Inflammatory macrophage treated with lipopolysaccharide for 1 hour (primary cell): ENCODE measurements at regions not wholly inside any gene's neighbourhood (a gene's known extent, or its start where the extent isn't known, plus 50 kb on each side); places are given as distances from the start of the nearest gene placed in this dataset.

ENCODE experiments used
- DNase-seq, 2 donors: peaks; one replicate each; pipeline ENCODE4 v3.0.0-alpha.2; 2020 to 2022

- no peak for DNase-seq
These were observed 140.8 kb upstream of the FGGY start for GRCh38 chr1:59156051-59156450.

DNA sequence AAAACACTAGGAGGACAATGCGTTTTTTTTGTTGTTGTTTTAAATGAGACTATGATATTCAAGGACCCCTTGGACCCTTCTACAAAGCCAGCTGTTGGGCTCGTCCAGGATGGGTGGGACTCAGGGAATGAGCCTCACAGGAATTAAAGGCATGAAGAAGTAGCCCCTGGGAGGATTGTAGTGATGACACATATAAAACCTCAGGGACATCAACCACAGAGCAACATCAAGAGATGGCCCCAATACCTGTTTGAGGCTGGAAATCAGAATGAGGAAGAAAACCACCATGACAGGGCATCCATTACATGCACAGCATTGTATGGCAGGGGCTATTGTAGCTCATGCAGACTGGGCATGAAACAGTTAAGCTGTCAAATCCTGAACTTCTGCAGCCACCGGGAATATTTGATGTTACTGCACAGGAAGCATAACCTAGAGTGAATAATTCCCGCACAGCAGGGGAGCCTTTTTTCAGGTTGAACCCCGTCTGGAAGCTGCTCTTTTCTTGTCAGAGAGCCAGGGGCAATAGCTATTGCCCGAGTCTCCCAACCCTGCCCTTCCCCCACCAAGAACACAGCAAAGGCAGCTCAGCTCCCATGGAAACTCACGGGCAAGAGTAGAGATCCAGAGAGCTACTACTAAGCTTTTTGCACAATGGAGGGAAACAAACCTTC, 140.2 kb upstream of the FGGY start:
- no peak for DNase-seq

GRCh38 chr1:59158321-59158720, 138.6 kb upstream of the FGGY start:
- DNase-seq: no peak

DNA sequence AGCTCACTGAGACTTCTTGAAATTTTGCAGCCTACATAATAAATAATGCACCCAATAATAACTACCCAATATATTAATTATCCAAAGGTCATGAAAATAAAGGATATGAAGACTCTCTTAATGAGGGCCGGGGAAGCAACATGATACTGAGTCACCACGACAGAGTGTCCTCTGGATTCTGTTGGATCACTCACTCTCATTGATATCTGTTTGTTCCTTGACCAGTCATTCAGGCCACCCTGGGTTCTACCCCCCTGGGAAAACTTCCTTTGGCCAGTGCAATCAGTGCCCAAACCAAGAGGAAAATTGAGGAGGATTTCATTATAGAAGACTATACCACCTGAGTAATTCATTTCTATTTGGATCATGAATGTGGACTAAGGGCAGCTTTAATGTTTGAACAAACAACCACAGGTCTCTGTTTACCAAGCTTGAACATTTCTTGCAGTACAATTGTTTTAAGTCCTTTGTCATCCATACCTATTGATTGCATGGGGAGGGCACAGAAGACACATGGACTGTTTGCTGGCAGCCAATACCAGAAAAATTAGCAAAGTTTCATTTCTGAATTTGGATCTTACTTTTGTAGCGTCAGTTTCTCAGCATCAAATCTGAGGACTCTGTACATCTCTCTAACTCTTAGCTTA, 137.2 kb upstream of the FGGY start:
- no peak for DNase-seq

GRCh38 chr1:59161136-59161535, 135.8 kb upstream of the FGGY start:
- no peak for DNase-seq

GRCh38 chr1:59162665-59163064, 134.2 kb upstream of the FGGY start:
- DNase-seq: no peak

DNA sequence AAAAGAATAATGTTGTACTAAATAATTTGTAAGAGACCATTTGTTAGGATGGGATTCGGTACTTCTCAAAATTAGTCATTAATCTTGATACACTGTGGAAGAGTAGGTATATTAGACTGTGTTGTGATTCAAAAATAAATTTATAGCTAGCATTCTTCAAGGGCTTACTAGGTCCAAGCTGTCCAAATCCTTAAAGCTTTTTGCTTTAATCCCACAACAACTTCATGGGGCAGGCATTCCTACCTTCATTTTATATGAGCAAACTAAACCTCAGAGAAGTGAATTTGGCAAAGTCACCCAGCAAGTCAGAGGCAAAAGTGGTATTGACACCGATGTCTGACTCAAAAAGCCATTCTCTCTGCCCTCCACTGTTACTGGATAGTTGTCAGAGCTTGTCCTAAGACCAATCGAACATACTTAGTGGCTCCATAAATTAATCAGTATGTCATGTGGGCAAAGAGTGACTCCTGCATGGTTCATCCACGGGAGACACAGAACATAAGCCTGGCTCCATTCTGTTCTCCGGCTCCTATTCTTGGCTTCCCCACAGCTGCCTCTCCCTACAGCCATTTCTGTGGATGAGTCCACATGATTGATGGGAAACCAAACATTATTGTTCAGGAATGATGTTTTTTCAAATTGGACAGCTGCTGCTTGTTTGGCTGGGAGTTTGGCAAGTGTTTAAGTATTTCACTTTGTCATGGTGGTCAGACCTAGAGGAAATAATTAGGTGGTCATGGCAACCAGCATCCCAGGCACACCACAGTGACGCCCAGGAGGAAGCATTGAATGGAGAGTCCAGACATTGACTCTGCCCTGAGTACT, 133.4 kb upstream of the FGGY start:
- DNase-seq: no peak

DNA sequence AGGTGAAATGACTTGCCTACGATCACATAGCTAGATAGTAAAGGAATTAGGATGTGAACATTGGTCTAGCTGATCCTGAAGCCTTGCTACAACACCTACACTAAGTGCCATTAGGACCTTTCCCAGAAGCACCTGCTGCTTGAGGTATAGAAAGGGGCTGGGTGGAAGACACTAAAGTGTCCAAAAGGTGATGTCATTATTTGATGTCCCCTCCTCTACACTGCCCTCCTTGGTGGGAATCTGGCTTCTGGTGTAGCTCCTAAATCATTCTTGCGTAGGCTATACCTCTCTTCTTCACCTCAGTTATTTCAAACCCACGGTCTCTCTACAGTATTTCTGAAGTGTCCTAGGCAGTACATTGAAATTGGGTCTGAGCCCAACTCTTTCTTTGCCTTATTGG, 132.5 kb upstream of the FGGY start:
- no peak for DNase-seq

DNA sequence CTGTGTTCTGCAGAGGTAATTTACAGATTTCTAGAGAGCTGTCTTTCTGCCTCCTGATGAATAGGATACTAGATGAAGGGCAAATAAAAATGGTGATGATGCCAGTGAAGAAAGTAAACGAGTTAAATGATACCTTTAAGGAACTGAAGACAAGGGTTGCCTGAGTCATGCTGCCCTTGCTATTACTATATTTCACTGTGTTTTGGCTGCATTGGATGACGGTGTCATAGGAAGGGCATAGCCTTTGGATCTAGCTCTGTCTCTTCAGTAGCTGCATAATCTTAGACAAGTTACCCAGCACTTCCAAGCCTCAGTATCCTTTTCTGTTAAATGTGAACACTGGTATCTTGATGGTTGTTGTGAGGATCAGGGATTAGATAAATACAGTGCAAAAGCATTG, 131.5 kb upstream of the FGGY start:
- DNase-seq: no peak

DNA sequence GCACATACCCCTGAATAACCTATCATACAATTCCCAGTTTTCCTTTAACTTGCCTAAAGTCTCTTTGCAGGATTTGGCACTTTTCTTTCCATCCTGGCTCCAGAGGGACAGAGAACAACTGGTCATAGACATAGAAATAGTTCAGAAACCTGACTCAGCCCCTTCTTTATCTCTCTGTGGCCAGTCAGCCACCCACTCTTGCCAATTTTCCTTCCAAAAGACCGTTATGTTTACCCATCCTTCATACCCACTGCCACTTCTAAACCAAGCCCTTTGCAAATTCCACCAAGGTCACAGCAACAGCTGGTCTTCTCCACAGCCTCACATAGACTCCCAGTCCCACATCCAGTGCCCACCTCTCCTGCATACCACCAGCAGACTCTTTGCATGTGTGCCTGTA, 127.2 kb upstream of the FGGY start:
- no peak for DNase-seq

GRCh38 chr1:59170659-59171058, 126.2 kb upstream of the FGGY start:
- no peak for DNase-seq

DNA sequence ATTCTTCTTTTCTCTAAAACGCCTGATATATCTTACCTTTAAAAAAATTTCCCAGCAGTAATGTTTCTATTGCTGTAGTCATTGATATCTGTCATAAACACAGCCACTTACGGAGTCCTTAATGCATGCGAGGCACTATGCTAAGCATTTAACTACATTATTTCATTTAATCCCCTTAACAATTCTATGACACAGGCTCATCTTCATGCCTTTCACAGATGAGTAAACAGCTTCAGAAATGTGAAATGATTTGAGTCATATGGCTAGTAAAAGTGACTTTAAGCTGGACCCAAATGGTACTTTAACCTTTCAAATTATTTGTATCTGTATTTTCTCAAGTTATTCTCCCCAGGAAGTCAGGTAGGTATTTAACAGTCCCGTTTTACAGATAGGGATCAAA, 125.1 kb upstream of the FGGY start:
- no peak for DNase-seq

- DNase-seq: no peak
These were observed 124.2 kb upstream of the FGGY start for GRCh38 chr1:59172693-59173092.

- peak; percentile 68 to 75 for DNase-seq
These were observed 123.2 kb upstream of the FGGY start for GRCh38 chr1:59173721-59174120.

DNA sequence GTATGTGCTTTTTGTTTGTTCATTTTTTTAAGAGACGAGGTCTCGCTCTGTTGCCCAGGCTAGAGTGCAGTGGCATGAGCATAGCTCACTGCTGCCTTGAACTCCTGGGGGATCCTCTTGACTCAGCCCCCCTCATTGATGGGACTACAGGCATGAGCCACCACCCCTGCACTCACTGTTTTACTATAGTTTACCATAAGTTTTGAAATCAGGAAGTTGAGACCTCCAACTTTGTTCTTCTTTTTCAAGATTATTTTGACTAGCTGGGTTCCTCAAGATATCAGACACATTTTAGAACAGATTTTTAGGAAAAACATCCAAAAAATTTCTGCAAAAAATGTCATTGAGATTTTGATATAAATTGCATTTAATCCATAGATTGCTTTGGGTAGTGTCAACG, 120.4 kb upstream of the FGGY start:
- peak; percentile 31 to 34 for DNase-seq

DNA sequence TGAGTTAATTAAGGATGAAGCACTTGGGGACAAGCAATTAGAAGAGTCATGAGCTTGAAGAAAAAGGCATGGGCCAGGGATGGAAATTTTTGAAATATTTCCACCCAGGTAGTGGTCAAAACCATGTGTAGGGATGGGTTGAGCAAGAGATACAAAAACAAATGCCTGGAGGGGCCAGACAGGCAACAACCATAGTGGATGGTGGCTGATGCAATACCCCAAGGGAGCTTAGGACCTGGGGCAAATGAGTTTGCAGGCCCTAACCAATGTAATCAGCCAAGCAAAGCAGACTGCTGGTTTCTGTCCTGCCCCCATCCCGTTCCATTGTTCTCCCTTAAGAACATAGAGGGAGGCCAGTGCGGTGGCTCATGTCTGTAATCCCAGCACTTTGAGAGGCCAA, 119.1 kb upstream of the FGGY start:
- no peak for DNase-seq

GRCh38 chr1:59178339-59179187, 118.3 kb upstream of the FGGY start:
- DNase-seq: no peak

GRCh38 chr1:59179673-59180072, 117.2 kb upstream of the FGGY start:
- no peak for DNase-seq

- DNase-seq: no peak
These were observed 116.2 kb upstream of the FGGY start for GRCh38 chr1:59180735-59181134.

DNA sequence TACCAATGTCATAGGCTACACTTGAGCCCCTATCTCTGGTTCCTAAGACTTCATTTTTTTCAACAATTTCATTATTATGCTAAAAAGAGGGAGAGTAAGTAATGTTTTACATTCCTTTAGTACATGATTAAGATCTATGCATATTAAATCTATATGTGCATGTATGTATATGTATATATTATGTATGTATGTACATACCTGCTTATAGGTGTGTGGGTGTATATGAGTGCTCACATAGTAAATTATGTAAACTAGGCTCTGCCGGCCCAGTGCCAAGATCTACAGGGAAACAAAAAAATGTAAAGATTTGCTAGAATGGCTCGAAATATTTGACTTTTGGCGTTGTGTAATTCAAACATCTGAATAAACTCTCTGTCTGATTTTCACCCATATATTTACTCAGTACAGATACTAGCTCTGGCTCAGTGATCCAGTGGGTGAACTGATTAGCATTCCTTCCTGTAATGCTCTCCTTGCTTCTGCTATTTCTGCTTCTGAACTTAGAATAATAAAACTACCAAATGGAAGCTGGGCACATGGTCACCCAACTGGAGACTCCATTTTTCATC, 113.1 kb upstream of the FGGY start:
- peak in 1 of 2 donors; percentile 7 for DNase-seq

DNA sequence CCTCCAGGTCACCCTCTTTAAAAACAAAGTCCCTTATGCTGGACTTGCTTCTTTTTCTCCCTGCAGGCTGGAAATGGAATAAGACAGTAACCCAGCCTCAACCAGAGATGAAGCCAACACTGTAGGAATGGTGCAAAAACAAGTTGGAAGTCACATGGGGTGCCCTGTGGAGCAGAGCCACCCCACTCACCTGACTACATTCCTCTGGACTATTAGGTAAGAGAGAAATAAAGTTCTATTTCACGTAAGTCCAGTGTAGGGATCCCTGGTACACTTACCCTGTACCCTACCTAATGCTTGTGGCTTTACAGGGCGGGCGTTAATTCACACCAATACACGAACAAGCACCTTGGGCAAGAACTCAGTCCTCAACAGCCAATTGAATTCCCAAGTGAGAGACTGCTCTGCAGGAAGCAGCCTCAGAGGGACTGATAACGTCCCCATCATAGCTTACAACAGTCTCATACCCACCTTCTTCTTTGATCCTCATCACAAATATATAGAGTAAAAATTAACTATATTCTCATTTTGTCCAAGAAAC, 112.5 kb upstream of the FGGY start:
- no peak for DNase-seq

DNA sequence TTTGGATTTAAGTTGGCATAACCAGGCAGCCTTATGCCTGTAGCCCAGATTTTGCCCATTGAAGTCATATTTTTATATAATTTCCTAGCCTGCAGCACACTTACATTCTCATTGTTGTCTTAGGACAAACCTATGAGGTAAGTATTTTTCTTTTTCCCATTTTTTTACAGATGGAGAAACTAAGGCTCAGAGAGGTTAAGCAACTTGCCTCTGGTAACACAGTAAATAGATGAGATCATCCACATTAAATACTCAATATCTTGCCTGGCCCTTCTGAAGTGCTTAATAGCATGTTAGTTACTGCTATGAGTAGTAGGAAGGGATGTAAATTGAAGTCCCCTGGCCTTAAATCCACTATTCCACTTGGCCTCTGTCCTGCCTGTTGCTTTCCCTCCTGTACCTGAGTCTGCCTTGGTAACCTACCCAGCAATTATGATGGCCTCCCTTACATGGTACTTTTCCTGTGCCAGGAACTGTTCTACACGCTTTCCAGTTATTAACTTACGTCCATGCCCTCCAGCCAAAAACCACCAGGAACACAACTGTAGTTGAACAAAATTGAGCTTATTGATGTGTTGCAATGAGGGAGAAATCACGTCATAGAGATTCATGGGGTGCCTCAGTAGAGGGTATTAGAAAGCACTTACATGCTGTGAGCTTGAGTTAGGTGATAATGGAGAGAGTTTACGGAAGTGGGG, 111.6 kb upstream of the FGGY start:
- DNase-seq: no peak
